ENCODE measurements at regions not wholly inside any gene's neighbourhood (a gene's known extent, or its start where the extent isn't known, plus 50 kb on each side); places are given as distances from the start of the nearest gene placed in this dataset.

GRCh38 chr14:22394616-22395015 lies 194.4 kb downstream of the DAD1 start:
- H3K27me3 Mint-ChIP-seq (ENCODE audit: low read depth in 3 of 3), result peaks cover 0 to 5% (median 2%) of the 10 kb centered on the region in 3 donors
- Histone ChIP-seq H3K27ac (ENCODE audit: low read depth in 1 of 2, low read length in 2 of 2) (no peak overlapping the region), H3K4me1 (ENCODE audit: control insufficient read depth in 1 of 2, insufficient read depth in 2 of 2, low read length in 2 of 2) (peaks cover 10 to 12% of the 10 kb centered on the region in 2 donors), H3K4me3 (replicated peaks in 1 of 3; ENCODE audit: low read depth in 2 of 3, low read length in 3 of 3) (no peak overlapping the region), H3K36me3 (replicated peaks in 1 of 2; ENCODE audit: control insufficient read depth in 1 of 2, insufficient read depth in 2 of 2, low read length in 2 of 2) (no peaks in the 10 kb centered on the region), H3K79me2 (ENCODE audit: insufficient read depth, low read length) (no peaks in the 10 kb centered on the region), H3K4me2 (replicated peaks; ENCODE audit: extremely low read depth, low read length, poor library complexity, severe bottlenecking) (no peak overlapping the region), H4K20me1 (ENCODE audit: insufficient read depth, low read length) (no peaks in the 10 kb centered on the region), H3K9ac (ENCODE audit: insufficient read depth, low read length, poor library complexity, severe bottlenecking) (no peak overlapping the region), H2AFZ (ENCODE audit: insufficient read depth, low read depth, low read length, poor library complexity, severe bottlenecking) (no peak overlapping the region), H3K9me3 (replicated peaks in 1 of 2; ENCODE audit: control insufficient read depth in 1 of 2, insufficient read depth in 1 of 2, low read length in 2 of 2) (no peaks in the 10 kb centered on the region), H3K27me3 (ENCODE audit: control insufficient read depth in 2 of 2, insufficient read depth in 2 of 2, low read length in 2 of 2) (no peaks in the 10 kb centered on the region)
- 94% methylated on average over 2 of the region's 2 CpGs for WGBS (ENCODE audit: insufficient coverage)
- H3K36me3 Mint-ChIP-seq, result no peaks in the 10 kb centered on the region
- H3K4me1 Mint-ChIP-seq, result peaks cover 12% of the 10 kb centered on the region
- H3K27ac Mint-ChIP-seq, result no peak overlapping the region
- no peak overlapping the region for H3K4me3 Mint-ChIP-seq
- TF ChIP-seq, protein P1, sequence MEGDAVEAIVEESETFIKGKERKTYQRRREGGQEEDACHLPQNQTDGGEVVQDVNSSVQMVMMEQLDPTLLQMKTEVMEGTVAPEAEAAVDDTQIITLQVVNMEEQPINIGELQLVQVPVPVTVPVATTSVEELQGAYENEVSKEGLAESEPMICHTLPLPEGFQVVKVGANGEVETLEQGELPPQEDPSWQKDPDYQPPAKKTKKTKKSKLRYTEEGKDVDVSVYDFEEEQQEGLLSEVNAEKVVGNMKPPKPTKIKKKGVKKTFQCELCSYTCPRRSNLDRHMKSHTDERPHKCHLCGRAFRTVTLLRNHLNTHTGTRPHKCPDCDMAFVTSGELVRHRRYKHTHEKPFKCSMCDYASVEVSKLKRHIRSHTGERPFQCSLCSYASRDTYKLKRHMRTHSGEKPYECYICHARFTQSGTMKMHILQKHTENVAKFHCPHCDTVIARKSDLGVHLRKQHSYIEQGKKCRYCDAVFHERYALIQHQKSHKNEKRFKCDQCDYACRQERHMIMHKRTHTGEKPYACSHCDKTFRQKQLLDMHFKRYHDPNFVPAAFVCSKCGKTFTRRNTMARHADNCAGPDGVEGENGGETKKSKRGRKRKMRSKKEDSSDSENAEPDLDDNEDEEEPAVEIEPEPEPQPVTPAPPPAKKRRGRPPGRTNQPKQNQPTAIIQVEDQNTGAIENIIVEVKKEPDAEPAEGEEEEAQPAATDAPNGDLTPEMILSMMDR (IDR thresholded peaks at IDR 0.05), result no peak
- intact Hi-C loops (cut with micrococcal nuclease), result loop anchor here in 1 of 2 donors (2.0 kb wide), 1 partner anchor 78 kb away; no protein-coding TSS in a partner anchor
- no peak for DNase-seq
- H3K9me3 Mint-ChIP-seq, result no peaks in the 10 kb centered on the region

- H3K79me2 ChIP-seq (ENCODE audit: insufficient read depth, low read length), result no peaks in the 10 kb centered on the region
- H3K4me2 ChIP-seq (replicated peaks; ENCODE audit: extremely low read depth, low read length, poor library complexity, severe bottlenecking), result no peak overlapping the region
- H4K20me1 ChIP-seq (ENCODE audit: insufficient read depth, low read length), result no peaks in the 10 kb centered on the region
- peaks cover 10 to 12% of the 10 kb centered on the region in 2 donors for H3K4me1 ChIP-seq (ENCODE audit: control insufficient read depth in 1 of 2, insufficient read depth in 2 of 2, low read length in 2 of 2)
- Mint-ChIP-seq H3K36me3 (no peaks in the 10 kb centered on the region), H3K27me3 (ENCODE audit: low read depth in 3 of 3) (peaks cover 0 to 5% (median 2%) of the 10 kb centered on the region in 3 donors), H3K27ac (no peak overlapping the region), H3K4me3 (no peak overlapping the region), H3K4me1 (peaks cover 12% of the 10 kb centered on the region), H3K9me3 (no peaks in the 10 kb centered on the region)
- no peak overlapping the region for H3K9ac ChIP-seq (ENCODE audit: insufficient read depth, low read length, poor library complexity, severe bottlenecking)
- no peak overlapping the region for H3K4me3 ChIP-seq (replicated peaks in 1 of 3; ENCODE audit: low read depth in 2 of 3, low read length in 3 of 3)
- no peaks in the 10 kb centered on the region for H3K27me3 ChIP-seq (ENCODE audit: control insufficient read depth in 2 of 2, insufficient read depth in 2 of 2, low read length in 2 of 2)
- TF ChIP-seq, protein P1 (IDR thresholded peaks at IDR 0.05), result no peak
- 92% methylated on average over 2 of the region's 2 CpGs for WGBS (ENCODE audit: insufficient coverage)
- intact Hi-C loops (cut with micrococcal nuclease), result loop anchor here in 1 of 2 donors (2.0 kb wide), 1 partner anchor 79 kb away; no protein-coding TSS in a partner anchor
- H3K9me3 ChIP-seq (replicated peaks in 1 of 2; ENCODE audit: control insufficient read depth in 1 of 2, insufficient read depth in 1 of 2, low read length in 2 of 2), result no peaks in the 10 kb centered on the region
- DNase-seq, result no peak
- no peak overlapping the region for H3K27ac ChIP-seq (ENCODE audit: low read depth in 1 of 2, low read length in 2 of 2)
- no peak overlapping the region for H2AFZ ChIP-seq (ENCODE audit: insufficient read depth, low read depth, low read length, poor library complexity, severe bottlenecking)
- H3K36me3 ChIP-seq (replicated peaks in 1 of 2; ENCODE audit: control insufficient read depth in 1 of 2, insufficient read depth in 2 of 2, low read length in 2 of 2), result no peaks in the 10 kb centered on the region
These were observed 195.2 kb downstream of the DAD1 start for GRCh38 chr14:22393796-22394195.

Measured in CD14-positive monocyte (primary cell).